ENCODE measurements at regions not wholly inside any gene's neighbourhood (a gene's known extent, or its start where the extent isn't known, plus 50 kb on each side); places are given as distances from the start of the nearest gene placed in this dataset.

- H2AFZ ChIP-seq (ENCODE audit: low read length) = no peak overlapping the region
- ChIA-PET POLR2A (ENCODE audit: partially characterized antibody) (no interaction called here), CTCF (ENCODE audit: partially characterized antibody) (no interaction called here)
- H4K20me1 ChIP-seq (replicated peaks in 1 of 2; ENCODE audit: control insufficient read depth in 1 of 2, insufficient read depth in 2 of 2, low read length in 2 of 2) = no peaks in the 10 kb centered on the region
- 93% methylated on average over 4 of the region's 4 CpGs; no CpG with 5 or more reads in 1 of the 2 experiments for WGBS, 2 experiments (ENCODE audit: extremely low coverage in 1 of 2, insufficient coverage in 1 of 2, insufficient read length in 1 of 2, insufficient replicate concordance in 2 of 2, low coverage in 1 of 2, low lambda C conversion rate in 2 of 2, missing lambda C conversion rate in 1 of 2)
- no peak for TF ChIP-seq CTCF (IDR thresholded peaks at IDR 0.05; ENCODE audit: control extremely low read depth in 1 of 3, insufficient read depth in 1 of 3, low read depth in 1 of 3, low read length in 3 of 3)
- TF ChIP-seq ASH2L (IDR thresholded peaks at IDR 0.05; ENCODE audit: low read length) = no peak
- no peak for TF ChIP-seq BCL11A (IDR thresholded peaks at IDR 0.05; ENCODE audit: low read depth in 2 of 2, low read length in 2 of 2)
- no peak for TF ChIP-seq GTF2F1 (IDR thresholded peaks at IDR 0.05; ENCODE audit: borderline replicate concordance, low read depth, low read length)
- no peak for TF ChIP-seq SP4 (IDR thresholded peaks at IDR 0.05; ENCODE audit: low read length)
- TF ChIP-seq NANOG (IDR thresholded peaks at IDR 0.05; ENCODE audit: insufficient read depth, low read depth, low read length, poor library complexity, severe bottlenecking) = no peak
- no peak for TF ChIP-seq POU5F1 (IDR thresholded peaks at IDR 0.05; ENCODE audit: low read depth, low read length)
- no peak for TF ChIP-seq HDAC6 (IDR thresholded peaks at IDR 0.05; ENCODE audit: low read depth, low read length)
- no peak for TF ChIP-seq JUN (IDR thresholded peaks at IDR 0.05; ENCODE audit: low read depth, low read length)
- TF ChIP-seq GABPA (IDR thresholded peaks at IDR 0.05; ENCODE audit: borderline replicate concordance, insufficient read depth, low read length) = no peak
- no peak for TF ChIP-seq MAFK (IDR thresholded peaks at IDR 0.05; ENCODE audit: low read depth, low read length)
- no peak for DNase-seq (ENCODE audit: low read depth in 1 of 2, low spot score in 2 of 2)
- H3K4me3 ChIP-seq (ENCODE audit: extremely low read depth in 1 of 4, insufficient read depth in 2 of 4, low read depth in 3 of 4, low read length in 4 of 4) = no peak overlapping the region
- H2AK5ac ChIP-seq (ENCODE audit: low read depth, low read length) = no peak overlapping the region
- no peaks in the 10 kb centered on the region for H3K79me1 ChIP-seq (ENCODE audit: low read depth, low read length)
- no peak overlapping the region for H3K56ac ChIP-seq (replicated peaks; ENCODE audit: insufficient read length, low read depth, low read length)
- H2BK20ac ChIP-seq (ENCODE audit: low read length) = no peak overlapping the region
- no peaks in the 10 kb centered on the region for H3K4me1 ChIP-seq (replicated peaks in 1 of 4; ENCODE audit: control insufficient read depth in 3 of 4, insufficient read depth in 4 of 4, low read length in 3 of 4)
- H3K27me3 ChIP-seq (replicated peaks in 1 of 4; ENCODE audit: control insufficient read depth in 3 of 4, extremely low read depth in 1 of 4, insufficient read depth in 3 of 4, low read length in 3 of 4) = no peaks in the 10 kb centered on the region
- H2BK120ac ChIP-seq (replicated peaks; ENCODE audit: low read depth, low read length) = no peak overlapping the region
- no peak overlapping the region for H2BK15ac ChIP-seq (ENCODE audit: low read length)
- H3K23me2 ChIP-seq (ENCODE audit: low read depth, low read length) = no peaks in the 10 kb centered on the region
- no peak overlapping the region for H4K8ac ChIP-seq (ENCODE audit: extremely low read depth, insufficient read depth, low read length)
- no peak overlapping the region for H2BK5ac ChIP-seq (ENCODE audit: low read depth, low read length)
- H3K79me2 ChIP-seq (ENCODE audit: control insufficient read depth in 1 of 2, insufficient read depth in 2 of 2, low read length in 2 of 2) = no peaks in the 10 kb centered on the region
- H3K4ac ChIP-seq (replicated peaks; ENCODE audit: insufficient read length, low read depth, low read length) = no peak overlapping the region
- no peak overlapping the region for H4K91ac ChIP-seq (replicated peaks; ENCODE audit: insufficient read length, low read length)
- no peaks in the 10 kb centered on the region for H3K36me3 ChIP-seq (ENCODE audit: control insufficient read depth in 2 of 4, insufficient read depth in 4 of 4, low read length in 3 of 4)
- no peak overlapping the region for H3K9ac ChIP-seq (replicated peaks in 1 of 4; ENCODE audit: extremely low read depth in 1 of 4, low read depth in 3 of 4, low read length in 3 of 4)
- no peak overlapping the region for H3K23ac ChIP-seq (ENCODE audit: insufficient read length)
- no peak overlapping the region for H3K14ac ChIP-seq (ENCODE audit: insufficient read length)
- no peak overlapping the region for H3K4me2 ChIP-seq (ENCODE audit: insufficient read depth in 1 of 2, low read depth in 2 of 2, low read length in 2 of 2)
- no peak overlapping the region for H4K5ac ChIP-seq (ENCODE audit: insufficient read length, low read depth, low read length)
- no peak overlapping the region for H3K18ac ChIP-seq (ENCODE audit: extremely low read depth, low read length)
- FAIRE-seq = no peak
- no peak overlapping the region for H2BK12ac ChIP-seq (ENCODE audit: low read depth, low read length)
- no peaks in the 10 kb centered on the region for H3K9me3 ChIP-seq (ENCODE audit: insufficient read depth in 2 of 2, low read depth in 1 of 2, low read length in 1 of 2)
- no peak overlapping the region for H3K27ac ChIP-seq (ENCODE audit: low read depth, low read length)
Observed at GRCh38 chr13:105147461-105147860, 1388.0 kb downstream of the EFNB2 start.
